ENCODE measurements at regions not wholly inside any gene's neighbourhood (a gene's known extent, or its start where the extent isn't known, plus 50 kb on each side); places are given as distances from the start of the nearest gene placed in this dataset.

GRCh38 chr7:156173748-156174353 is 361.6 kb upstream of the SHH start:
- DNase-seq (ENCODE audit: low read depth, low spot score) = no peak
- H3K4me3 ChIP-seq (ENCODE audit: low read depth, low read length) = no peak overlapping the region
- in situ Hi-C loops (cut with HindIII; ENCODE audit: low sequenced_read_pairs) = no loop called here
- TF ChIP-seq CTCF (IDR thresholded peaks at IDR 0.05; ENCODE audit: low read depth, low read length) = no peak

- no peak for DNase-seq (ENCODE audit: low read depth, low spot score)
- no peak overlapping the region for H3K4me3 ChIP-seq (ENCODE audit: low read depth, low read length)
- TF ChIP-seq CTCF (IDR thresholded peaks at IDR 0.05; ENCODE audit: low read depth, low read length) = no peak
- in situ Hi-C loops (cut with HindIII; ENCODE audit: low sequenced_read_pairs) = no loop called here
These were observed 361.1 kb upstream of the SHH start for GRCh38 chr7:156173346-156173745.

- TF ChIP-seq CTCF (IDR thresholded peaks at IDR 0.05; ENCODE audit: low read depth, low read length) = no peak
- H3K4me3 ChIP-seq (ENCODE audit: low read depth, low read length) = no peak overlapping the region
- in situ Hi-C loops (cut with HindIII; ENCODE audit: low sequenced_read_pairs) = no loop called here
- no peak for DNase-seq (ENCODE audit: low read depth, low spot score)
These were observed 360.4 kb upstream of the SHH start for GRCh38 chr7:156172638-156173037.

GRCh38 chr7:156169474-156170370 is 357.5 kb upstream of the SHH start:
- H3K4me3 ChIP-seq (ENCODE audit: low read depth, low read length) = no peak overlapping the region
- DNase-seq (ENCODE audit: low read depth, low spot score) = no peak
- in situ Hi-C loops (cut with HindIII; ENCODE audit: low sequenced_read_pairs) = no loop called here
- TF ChIP-seq CTCF (IDR thresholded peaks at IDR 0.05; ENCODE audit: low read depth, low read length) = no peak

- no peak overlapping the region for H3K4me3 ChIP-seq (ENCODE audit: low read depth, low read length)
- no peak for DNase-seq (ENCODE audit: low read depth, low spot score)
- in situ Hi-C loops (cut with HindIII; ENCODE audit: low sequenced_read_pairs) = no loop called here
- no peak for TF ChIP-seq CTCF (IDR thresholded peaks at IDR 0.05; ENCODE audit: low read depth, low read length)
These were observed 356.2 kb upstream of the SHH start for GRCh38 chr7:156168434-156168833.

GRCh38 chr7:156167987-156168386 is 355.7 kb upstream of the SHH start:
- H3K4me3 ChIP-seq (ENCODE audit: low read depth, low read length) = no peak overlapping the region
- no peak for DNase-seq (ENCODE audit: low read depth, low spot score)
- in situ Hi-C loops (cut with HindIII; ENCODE audit: low sequenced_read_pairs) = no loop called here
- no peak for TF ChIP-seq CTCF (IDR thresholded peaks at IDR 0.05; ENCODE audit: low read depth, low read length)
